Mammary epithelial cell (primary cell): ENCODE measurements at regions not wholly inside any gene's neighbourhood (a gene's known extent, or its start where the extent isn't known, plus 50 kb on each side); places are given as distances from the start of the nearest gene placed in this dataset.

Experiments
- CTCF ChIP-seq, 2 donors: IDR thresholded peaks in 1 of 2; conservative IDR thresholded peaks in 1 of 2; 2 replicates each; pipeline ENCODE4 v1.5.1; 2011 to 2012; ENCODE audit warnings: inconsistent platforms in 2 of 2, low read length in 2 of 2, mild to moderate bottlenecking in 2 of 2, control low read depth in 1 of 2, low read depth in 1 of 2; ENCODE audit not compliant: insufficient read depth in 1 of 2; ENCODE audit errors: extremely low read depth in 1 of 2
- EZH2 ChIP-seq: IDR thresholded peaks from 2 replicates; pipeline ENCODE4 v1.6.1; 2012; ENCODE audit warnings: low read length, inconsistent platforms, borderline replicate concordance

DNA sequence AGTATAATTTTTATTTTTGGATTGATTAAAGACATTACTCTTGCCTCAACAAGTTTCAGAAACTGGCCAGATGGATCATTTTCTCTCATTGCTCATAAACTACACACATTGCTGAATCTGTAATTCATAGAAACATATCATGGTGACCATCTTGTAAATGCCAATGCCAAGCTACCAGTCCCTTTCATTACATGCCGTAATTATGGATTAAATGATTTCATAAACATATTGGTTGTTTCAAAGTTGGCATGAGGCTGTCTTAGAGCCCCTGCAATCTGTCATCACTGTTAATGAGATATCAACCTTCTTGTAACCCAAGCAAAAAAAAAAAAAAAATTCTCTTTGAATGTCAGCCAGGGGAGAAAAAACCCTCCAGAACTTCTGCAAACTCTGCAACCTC, 112.2 kb downstream of the DCLK3 start:
- TF ChIP-seq CTCF (conservative IDR thresholded peaks at IDR 0.05 in 1 of 2, IDR thresholded peaks at IDR 0.05 in 1 of 2; ENCODE audit: extremely low read depth in 1 of 2, insufficient read depth in 1 of 2, low read depth in 1 of 2, low read length in 2 of 2) (no peak), EZH2 (no peak)
